Cardiac muscle cell (in vitro differentiated cells and primary cell): ENCODE measurements at regions not wholly inside any gene's neighbourhood (a gene's known extent, or its start where the extent isn't known, plus 50 kb on each side); places are given as distances from the start of the nearest gene placed in this dataset.

Source experiments
- DNase-seq, 2 donors: peaks; one replicate each; pipeline versions ENCODE4 v3.0.0 to v3.0.0-alpha.2; 2010 to 2017; ENCODE audit warnings: low read depth in 1 of 2, low spot score in 1 of 2
- H3K27ac ChIP-seq: fragments of 200-600 bp; sonication (generic); 2 replicates; pipeline ENCODE4 v1.5.1; 2016
- H3K27me3 ChIP-seq: fragments of 200-600 bp; sonication (generic); 2 replicates; pipeline ENCODE4 v1.6.0; 2016; ENCODE audit warnings: control low read depth
- H3K36me3 ChIP-seq: fragments of 200-600 bp; sonication (generic); 2 replicates; pipeline ENCODE4 v1.5.1; 2016; ENCODE audit warnings: control low read depth
- H3K4me1 ChIP-seq: fragments of 200-600 bp; sonication (generic); 2 replicates; pipeline ENCODE4 v1.8.1; 2017; ENCODE audit warnings: low read depth, mild to moderate bottlenecking, mixed run types
- H3K4me3 ChIP-seq: fragments of 200-600 bp; sonication (generic); 2 replicates; pipeline ENCODE4 v1.5.1; 2016; ENCODE audit warnings: mild to moderate bottlenecking
- H3K9me3 ChIP-seq: fragments of 200-600 bp; sonication (generic); 2 replicates; pipeline ENCODE4 v1.5.1; 2017; ENCODE audit warnings: low read depth, mild to moderate bottlenecking, control low read depth
- CTCF ChIP-seq: IDR thresholded peaks from 2 replicates; pipeline ENCODE4 v1.5.1; 2012; ENCODE audit warnings: low read depth, mild to moderate bottlenecking, low read length

- H3K4me1 ChIP-seq, result no peaks in the 10 kb centered on the region
- H3K27ac ChIP-seq, result no peak overlapping the region
- no peak for TF ChIP-seq CTCF
- H3K4me3 ChIP-seq, result no peak overlapping the region
- H3K9me3 ChIP-seq, result no peaks in the 10 kb centered on the region
- H3K27me3 ChIP-seq, result no peaks in the 10 kb centered on the region
- no peaks in the 10 kb centered on the region for H3K36me3 ChIP-seq
- DNase-seq, result no peak
Observed at GRCh38 chr6:87995461-87995860, 52.2 kb upstream of the SPACA1 start.

- H3K27me3 ChIP-seq, result no peaks in the 10 kb centered on the region
- H3K4me3 ChIP-seq, result no peak overlapping the region
- no peak overlapping the region for H3K27ac ChIP-seq
- no peak for TF ChIP-seq CTCF
- no peaks in the 10 kb centered on the region for H3K36me3 ChIP-seq
- no peaks in the 10 kb centered on the region for H3K9me3 ChIP-seq
- no peak for DNase-seq
- H3K4me1 ChIP-seq, result no peaks in the 10 kb centered on the region
Observed at GRCh38 chr6:87993356-87993755, 54.3 kb upstream of the SPACA1 start.

GRCh38 chr6:87990871-87991270, 56.8 kb upstream of the SPACA1 start:
- no peak overlapping the region for H3K4me3 ChIP-seq
- H3K9me3 ChIP-seq, result no peaks in the 10 kb centered on the region
- no peaks in the 10 kb centered on the region for H3K36me3 ChIP-seq
- DNase-seq, result no peak
- H3K27ac ChIP-seq, result no peak overlapping the region
- H3K4me1 ChIP-seq, result no peaks in the 10 kb centered on the region
- H3K27me3 ChIP-seq, result no peaks in the 10 kb centered on the region
- no peak for TF ChIP-seq CTCF

- Histone ChIP-seq H3K27me3 (no peaks in the 10 kb centered on the region), H3K9me3 (no peaks in the 10 kb centered on the region), H3K36me3 (no peaks in the 10 kb centered on the region), H3K4me1 (no peaks in the 10 kb centered on the region), H3K4me3 (no peak overlapping the region), H3K27ac (no peak overlapping the region)
- no peak for TF ChIP-seq CTCF
- no peak for DNase-seq
Observed at GRCh38 chr6:87982134-87982533, 65.5 kb upstream of the SPACA1 start.

GRCh38 chr6:87979737-87980136, 67.9 kb upstream of the SPACA1 start:
- no peaks in the 10 kb centered on the region for H3K36me3 ChIP-seq
- no peak overlapping the region for H3K4me3 ChIP-seq
- no peaks in the 10 kb centered on the region for H3K4me1 ChIP-seq
- no peaks in the 10 kb centered on the region for H3K9me3 ChIP-seq
- no peaks in the 10 kb centered on the region for H3K27me3 ChIP-seq
- DNase-seq, result no peak
- no peak overlapping the region for H3K27ac ChIP-seq
- no peak for TF ChIP-seq CTCF

- no peak for TF ChIP-seq CTCF
- H3K4me3 ChIP-seq, result no peak overlapping the region
- H3K4me1 ChIP-seq, result peaks cover 4% of the 10 kb centered on the region
- no peak overlapping the region for H3K27ac ChIP-seq
- H3K36me3 ChIP-seq, result no peaks in the 10 kb centered on the region
- H3K27me3 ChIP-seq, result no peaks in the 10 kb centered on the region
- no peaks in the 10 kb centered on the region for H3K9me3 ChIP-seq
- DNase-seq, result no peak
Observed at GRCh38 chr6:87976616-87977015, 71.0 kb upstream of the SPACA1 start.
